ENCODE measurements at regions not wholly inside any gene's neighbourhood (a gene's known extent, or its start where the extent isn't known, plus 50 kb on each side); places are given as distances from the start of the nearest gene placed in this dataset.

DNA sequence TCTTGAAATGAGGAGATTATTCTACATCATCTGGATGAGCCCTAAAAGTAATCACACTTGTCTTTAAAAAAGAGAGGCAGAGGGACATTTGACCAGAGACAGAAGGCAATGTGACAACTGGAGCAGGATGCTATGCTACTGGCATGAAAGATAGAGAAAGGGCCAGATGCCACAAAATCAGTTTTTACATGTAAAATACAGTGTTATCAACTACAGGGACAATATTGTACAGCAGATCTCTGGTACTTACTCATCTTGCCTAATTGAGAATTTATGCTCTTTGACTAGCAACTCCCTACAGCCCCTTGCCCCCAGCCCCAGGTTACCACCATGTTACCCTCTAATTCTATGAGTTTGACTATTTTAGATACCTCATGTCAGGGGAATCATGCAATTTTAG is 633.4 kb downstream of the LTN1 start:
- Histone ChIP-seq H3K36me3 (no peaks in the 10 kb centered on the region), H3K27me3 (replicated peaks; ENCODE audit: insufficient read depth) (no peaks in the 10 kb centered on the region), H3K4me3 (no peak overlapping the region), H3K9me3 (no peaks in the 10 kb centered on the region), H3K27ac (no peak overlapping the region), H3K4me1 (ENCODE audit: control insufficient read depth in 1 of 2, low read depth in 2 of 2) (no peaks in the 10 kb centered on the region)
- ATAC-seq (ENCODE audit: insufficient number of reproducible peaks, low FRiP score, low read depth) (no peak), DNase-seq (ENCODE audit: low spot score) (no peak)
- TF ChIP-seq, protein P1, sequence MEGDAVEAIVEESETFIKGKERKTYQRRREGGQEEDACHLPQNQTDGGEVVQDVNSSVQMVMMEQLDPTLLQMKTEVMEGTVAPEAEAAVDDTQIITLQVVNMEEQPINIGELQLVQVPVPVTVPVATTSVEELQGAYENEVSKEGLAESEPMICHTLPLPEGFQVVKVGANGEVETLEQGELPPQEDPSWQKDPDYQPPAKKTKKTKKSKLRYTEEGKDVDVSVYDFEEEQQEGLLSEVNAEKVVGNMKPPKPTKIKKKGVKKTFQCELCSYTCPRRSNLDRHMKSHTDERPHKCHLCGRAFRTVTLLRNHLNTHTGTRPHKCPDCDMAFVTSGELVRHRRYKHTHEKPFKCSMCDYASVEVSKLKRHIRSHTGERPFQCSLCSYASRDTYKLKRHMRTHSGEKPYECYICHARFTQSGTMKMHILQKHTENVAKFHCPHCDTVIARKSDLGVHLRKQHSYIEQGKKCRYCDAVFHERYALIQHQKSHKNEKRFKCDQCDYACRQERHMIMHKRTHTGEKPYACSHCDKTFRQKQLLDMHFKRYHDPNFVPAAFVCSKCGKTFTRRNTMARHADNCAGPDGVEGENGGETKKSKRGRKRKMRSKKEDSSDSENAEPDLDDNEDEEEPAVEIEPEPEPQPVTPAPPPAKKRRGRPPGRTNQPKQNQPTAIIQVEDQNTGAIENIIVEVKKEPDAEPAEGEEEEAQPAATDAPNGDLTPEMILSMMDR (IDR thresholded peaks at IDR 0.05) = no peak

DNA sequence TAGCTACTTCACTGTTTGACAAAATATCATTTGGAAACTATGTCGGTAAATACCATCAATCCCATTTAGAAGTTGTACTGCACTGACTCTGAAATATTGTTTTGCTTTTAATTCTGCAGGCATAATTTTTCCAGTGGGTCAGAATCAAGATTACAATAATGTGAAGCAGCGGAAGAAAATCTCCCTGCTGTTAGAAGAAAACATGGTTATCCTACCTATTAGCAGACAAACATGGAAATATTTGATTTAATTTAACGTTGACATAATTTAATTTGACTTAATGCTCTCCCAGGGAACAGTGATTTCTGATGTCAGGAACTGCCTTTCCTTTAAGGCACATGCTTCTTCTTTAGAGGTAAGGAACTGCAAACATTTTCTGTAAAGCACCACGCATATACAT is 634.0 kb downstream of the LTN1 start:
- ATAC-seq (ENCODE audit: insufficient number of reproducible peaks, low FRiP score, low read depth) (no peak), DNase-seq (ENCODE audit: low spot score) (no peak)
- TF ChIP-seq, protein P1 (IDR thresholded peaks at IDR 0.05) = no peak
- Histone ChIP-seq H3K9me3 (no peaks in the 10 kb centered on the region), H3K4me3 (no peak overlapping the region), H3K27me3 (replicated peaks; ENCODE audit: insufficient read depth) (no peaks in the 10 kb centered on the region), H3K4me1 (ENCODE audit: control insufficient read depth in 1 of 2, low read depth in 2 of 2) (no peaks in the 10 kb centered on the region), H3K27ac (no peak overlapping the region), H3K36me3 (no peaks in the 10 kb centered on the region)

DNA sequence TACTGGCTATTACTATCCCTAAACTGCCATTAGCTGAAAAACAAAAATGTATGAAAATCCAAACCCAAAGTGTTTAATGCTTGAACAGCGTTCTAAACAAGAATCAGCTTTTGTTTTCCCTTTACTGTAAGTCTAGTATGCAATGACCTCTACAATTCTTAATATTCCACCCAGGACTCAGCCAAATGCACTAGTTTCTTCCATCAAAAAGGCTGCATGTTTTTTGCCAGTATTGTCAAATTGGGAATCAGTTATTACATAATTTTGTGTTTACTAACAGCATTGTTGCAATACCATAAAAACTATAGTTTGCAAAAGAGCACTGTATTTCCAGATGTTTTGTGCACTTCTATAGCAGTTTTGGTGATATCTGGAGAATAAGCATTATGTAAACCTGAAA is 634.5 kb downstream of the LTN1 start:
- Histone ChIP-seq H3K27me3 (replicated peaks; ENCODE audit: insufficient read depth) (no peaks in the 10 kb centered on the region), H3K4me1 (ENCODE audit: control insufficient read depth in 1 of 2, low read depth in 2 of 2) (no peaks in the 10 kb centered on the region), H3K9me3 (no peaks in the 10 kb centered on the region), H3K27ac (no peak overlapping the region), H3K4me3 (no peak overlapping the region), H3K36me3 (no peaks in the 10 kb centered on the region)
- DNase-seq (ENCODE audit: low spot score) (no peak), ATAC-seq (ENCODE audit: insufficient number of reproducible peaks, low FRiP score, low read depth) (no peak)
- TF ChIP-seq, protein P1 (IDR thresholded peaks at IDR 0.05) = no peak

DNA sequence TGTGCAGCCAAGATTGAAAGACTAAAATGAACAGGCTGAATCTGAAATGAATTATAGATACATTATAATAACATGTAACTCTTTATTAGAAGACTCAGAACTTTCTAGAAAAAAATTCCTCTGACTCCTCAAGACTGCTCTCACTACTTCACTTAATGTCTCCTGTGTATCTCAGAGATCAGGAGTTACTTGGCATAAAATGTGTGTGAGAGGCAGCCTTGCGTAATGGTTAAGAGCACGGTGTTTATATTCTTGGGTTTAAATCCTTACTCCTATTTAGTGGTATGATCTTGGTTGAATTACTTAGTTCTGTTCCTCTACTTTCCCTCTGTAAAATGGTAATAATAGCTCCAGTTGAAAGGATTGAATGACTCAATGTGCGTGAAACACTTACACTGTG is 634.9 kb downstream of the LTN1 start:
- Histone ChIP-seq H3K27ac (no peak overlapping the region), H3K27me3 (replicated peaks; ENCODE audit: insufficient read depth) (no peaks in the 10 kb centered on the region), H3K9me3 (no peaks in the 10 kb centered on the region), H3K4me3 (no peak overlapping the region), H3K36me3 (no peaks in the 10 kb centered on the region), H3K4me1 (ENCODE audit: control insufficient read depth in 1 of 2, low read depth in 2 of 2) (no peaks in the 10 kb centered on the region)
- ATAC-seq (ENCODE audit: insufficient number of reproducible peaks, low FRiP score, low read depth) (no peak), DNase-seq (ENCODE audit: low spot score) (no peak)
- TF ChIP-seq, protein P1 (IDR thresholded peaks at IDR 0.05) = no peak

DNA sequence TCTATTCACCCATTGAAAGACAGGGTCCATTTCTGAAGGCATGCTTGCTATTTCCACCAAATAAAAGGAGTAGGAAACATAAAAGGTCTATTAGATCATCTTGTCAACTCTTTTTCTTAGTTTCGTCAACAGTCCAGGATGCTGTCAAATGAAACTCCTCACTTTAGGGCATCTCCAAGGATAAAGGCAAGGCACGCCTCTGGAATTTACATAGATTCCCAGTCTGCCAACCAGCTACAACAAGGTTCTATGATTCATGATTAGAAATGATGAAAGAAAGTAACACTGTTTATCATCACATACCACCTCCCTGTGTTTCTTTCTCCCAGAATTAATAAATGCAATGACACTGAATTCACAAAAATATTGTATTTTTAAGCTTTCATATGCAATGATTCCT is 636.3 kb downstream of the LTN1 start:
- ATAC-seq (ENCODE audit: insufficient number of reproducible peaks, low FRiP score, low read depth) (no peak), DNase-seq (ENCODE audit: low spot score) (no peak)
- Histone ChIP-seq H3K4me3 (no peak overlapping the region), H3K27ac (no peak overlapping the region), H3K36me3 (no peaks in the 10 kb centered on the region), H3K27me3 (replicated peaks; ENCODE audit: insufficient read depth) (no peaks in the 10 kb centered on the region), H3K9me3 (no peaks in the 10 kb centered on the region), H3K4me1 (ENCODE audit: control insufficient read depth in 1 of 2, low read depth in 2 of 2) (no peaks in the 10 kb centered on the region)
- TF ChIP-seq, protein P1 (IDR thresholded peaks at IDR 0.05) = no peak

All from thoracic aorta (tissue), 2 donors.